ENCODE measurements at regions not wholly inside any gene's neighbourhood (a gene's known extent, or its start where the extent isn't known, plus 50 kb on each side); places are given as distances from the start of the nearest gene placed in this dataset.

- TF ChIP-seq POLR2A (IDR thresholded peaks at IDR 0.05) (no peak), POLR2AphosphoS5 (IDR thresholded peaks at IDR 0.05) (no peak)
Measured at GRCh38 chr10:78351809-78352208, 318.1 kb downstream of the RPS24 start.

Data from suprapubic skin (tissue), 4 donors.